ENCODE measurements at regions not wholly inside any gene's neighbourhood (a gene's known extent, or its start where the extent isn't known, plus 50 kb on each side); places are given as distances from the start of the nearest gene placed in this dataset.

GRCh38 chr2:16869711-16870110 lies 204.1 kb upstream of the CYRIA start:
- DNase-seq, result no peak

DNA sequence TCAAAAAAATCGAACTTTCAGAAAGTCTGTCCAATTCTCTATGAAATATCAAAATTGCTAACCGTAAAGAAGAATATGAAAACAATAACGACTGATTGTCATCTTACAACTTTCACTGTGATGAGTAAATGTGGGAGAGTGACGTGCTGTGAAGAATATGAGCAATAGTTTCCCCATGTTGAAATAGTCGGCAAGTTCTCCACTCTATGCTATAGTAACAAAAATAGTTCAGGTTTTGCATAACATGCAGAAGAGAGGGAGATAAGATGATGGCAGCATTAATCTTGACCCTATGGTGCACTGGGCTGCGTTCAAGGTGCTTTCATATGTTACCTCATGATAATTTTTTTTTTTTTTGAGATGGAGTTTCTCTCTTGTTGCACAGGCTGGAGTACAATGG lies 196.8 kb upstream of the CYRIA start:
- no peak for DNase-seq

DNA sequence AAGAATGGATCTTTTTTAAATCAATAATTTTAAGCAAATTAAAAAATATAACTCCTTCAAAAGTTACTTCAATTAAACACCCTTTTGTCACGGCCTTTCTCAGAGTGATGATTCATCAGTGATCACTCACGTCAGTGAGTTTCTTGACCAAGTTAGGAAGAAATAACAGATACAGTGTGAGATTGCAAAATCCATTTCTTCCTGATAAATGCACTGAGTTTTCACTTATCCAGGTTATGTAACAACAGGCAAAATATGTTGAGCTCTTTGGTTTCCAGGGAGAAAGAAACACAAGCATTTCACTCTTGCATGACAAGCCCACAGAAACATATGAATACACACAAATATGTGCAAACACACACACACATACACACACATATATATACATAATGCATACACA lies 195.9 kb upstream of the CYRIA start:
- DNase-seq, result no peak

DNA sequence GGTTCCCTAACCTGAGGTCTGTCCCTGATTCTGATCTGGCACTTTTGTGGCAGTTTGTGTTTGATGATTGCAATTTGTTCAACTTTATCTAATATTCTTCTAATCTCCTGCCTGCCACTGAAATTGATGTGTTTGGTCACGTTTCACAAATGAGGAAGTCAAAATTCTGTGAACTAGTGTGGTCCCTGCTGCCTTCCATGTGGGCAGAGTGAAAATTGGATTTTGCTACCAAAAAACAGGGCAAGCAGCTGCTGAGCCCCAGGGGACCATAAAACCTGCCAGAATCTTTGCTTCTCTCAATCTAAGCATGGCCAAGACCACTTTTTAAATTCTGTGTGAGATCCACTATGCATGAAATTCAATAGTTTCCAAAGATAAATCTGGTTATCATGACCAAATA lies 195.5 kb upstream of the CYRIA start:
- no peak for DNase-seq

DNA sequence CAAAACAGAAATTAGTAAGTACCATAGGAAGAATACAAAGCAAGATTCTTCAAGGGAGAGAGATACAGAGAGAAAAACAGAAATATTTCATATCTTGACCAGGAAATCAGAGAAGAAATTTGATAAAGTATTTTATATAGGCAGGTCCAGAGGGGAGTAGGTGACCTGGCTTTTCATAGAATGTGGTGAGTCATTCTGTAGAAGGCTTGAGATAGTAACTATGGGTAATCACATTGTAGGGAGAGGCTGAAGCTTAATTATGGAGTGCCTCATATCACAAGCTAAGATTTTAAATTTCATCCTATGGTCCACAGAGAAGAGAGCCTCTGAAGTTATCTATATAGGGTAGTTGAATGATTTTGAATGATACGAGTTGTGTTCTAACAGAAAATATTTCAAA lies 195.0 kb upstream of the CYRIA start:
- no peak for DNase-seq

GRCh38 chr2:16855183-16855582 lies 189.5 kb upstream of the CYRIA start:
- no peak for DNase-seq

DNA sequence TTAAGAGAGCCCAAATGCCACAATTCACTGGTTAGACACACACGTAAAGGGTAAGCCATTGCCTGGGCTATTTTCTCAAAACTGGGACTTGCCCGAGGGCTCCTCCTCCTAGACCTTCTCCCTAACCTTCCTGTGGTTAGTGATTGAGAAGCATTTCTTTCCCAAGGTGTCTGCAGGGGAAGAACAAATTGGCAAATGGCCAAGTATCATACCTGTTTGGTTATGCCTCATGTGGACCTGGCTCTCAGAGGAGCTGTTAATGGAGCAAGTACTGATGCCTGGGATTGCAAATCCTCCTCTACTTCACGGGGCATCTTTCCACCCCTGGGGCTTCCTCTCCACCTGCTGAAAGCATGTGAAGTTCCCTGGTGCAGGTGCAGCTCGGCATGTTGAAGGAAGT lies 187.5 kb upstream of the CYRIA start:
- DNase-seq, result no peak

GRCh38 chr2:16852651-16853050 lies 187.0 kb upstream of the CYRIA start:
- no peak for DNase-seq

- DNase-seq, result no peak
Observed at GRCh38 chr2:16851126-16851525, 185.5 kb upstream of the CYRIA start.

- DNase-seq, result no peak
Observed at GRCh38 chr2:16840496-16841172, 175.0 kb upstream of the CYRIA start.

DNA sequence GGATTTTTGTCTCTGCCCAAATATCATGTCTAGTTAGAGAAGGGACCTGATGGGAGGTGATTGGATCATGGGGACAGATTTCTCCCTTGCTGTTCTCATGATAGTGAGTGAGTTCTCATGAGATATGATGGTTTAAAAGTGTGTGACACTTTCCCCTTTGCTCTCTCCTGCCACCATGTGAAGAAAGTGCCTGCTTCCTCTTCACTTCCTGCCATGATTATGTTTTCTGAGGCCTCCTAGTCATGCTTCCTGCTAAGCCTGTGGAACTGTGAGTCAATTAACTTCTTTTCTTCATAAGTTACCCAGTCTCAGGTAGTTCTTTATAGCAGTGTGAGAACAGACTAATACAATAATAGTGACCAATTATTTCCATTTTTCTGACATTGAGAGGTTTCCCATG lies 167.3 kb upstream of the CYRIA start:
- no peak for DNase-seq

DNA sequence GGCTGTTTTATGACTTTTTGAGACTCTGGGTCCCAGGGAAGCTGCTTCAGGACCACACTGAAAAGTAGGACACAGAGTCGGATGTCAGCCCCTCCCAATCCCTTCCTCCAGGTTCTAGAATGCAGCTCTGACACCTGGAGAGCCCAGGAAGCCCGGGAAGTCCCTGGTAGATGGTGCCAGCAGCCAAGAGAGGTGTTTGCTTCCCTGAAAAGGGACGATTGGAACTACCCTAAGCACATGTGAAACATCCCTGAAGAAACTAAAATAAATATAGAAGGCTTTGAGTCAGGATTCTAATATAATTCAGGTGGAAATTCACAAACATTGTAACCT lies 163.2 kb upstream of the CYRIA start:
- no peak for DNase-seq

- no peak for DNase-seq
Observed at GRCh38 chr2:16828044-16828827, 162.6 kb upstream of the CYRIA start.

GRCh38 chr2:16824472-16824871 lies 158.8 kb upstream of the CYRIA start:
- no peak for DNase-seq

GRCh38 chr2:16821692-16822091 lies 156.1 kb upstream of the CYRIA start:
- no peak for DNase-seq

GRCh38 chr2:16818203-16818556 lies 152.5 kb upstream of the CYRIA start:
- no peak for DNase-seq

DNA sequence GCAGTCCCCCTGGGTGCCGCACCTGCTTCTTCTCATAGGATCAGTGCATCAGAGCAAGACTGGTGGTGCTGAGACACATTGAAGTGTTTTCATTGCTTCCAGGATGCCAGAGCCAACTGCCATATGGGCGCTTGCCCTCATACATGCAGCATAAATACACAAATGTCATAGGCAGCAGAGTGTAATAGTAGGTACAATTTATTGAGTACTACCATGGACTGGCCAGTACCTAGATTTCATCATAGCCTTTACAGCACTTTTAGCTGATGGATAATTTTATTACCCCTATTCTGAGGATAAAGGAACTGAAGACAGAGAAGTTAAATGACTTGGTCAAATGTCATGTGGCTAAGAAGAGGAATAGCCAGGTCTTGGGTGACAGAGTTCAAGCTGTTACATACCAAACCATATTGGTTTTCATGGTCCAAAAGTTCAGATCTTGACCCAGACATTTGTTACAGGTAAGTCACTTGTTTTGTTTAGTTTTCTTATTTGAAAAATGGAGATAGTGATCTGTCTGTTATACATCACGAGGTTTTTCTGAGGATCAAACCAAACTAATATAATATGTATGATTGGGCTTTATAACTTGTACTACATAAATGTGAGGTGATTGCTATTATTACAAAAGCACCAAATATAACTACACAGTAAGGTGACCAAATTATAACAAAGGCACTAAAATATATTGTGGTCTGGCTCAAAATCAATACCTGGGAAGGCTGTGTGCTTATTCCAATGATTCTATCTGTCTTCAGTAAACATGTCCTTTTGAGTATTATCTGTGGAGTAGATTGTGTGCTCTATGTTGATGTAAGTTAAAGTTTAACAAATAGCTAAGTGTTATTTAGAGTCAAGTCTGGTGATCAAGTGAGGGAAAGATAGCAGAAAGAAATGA lies 151.9 kb upstream of the CYRIA start:
- no peak for DNase-seq

- no peak for DNase-seq
Observed at GRCh38 chr2:16816522-16816921, 150.9 kb upstream of the CYRIA start.

- no peak for DNase-seq
Observed at GRCh38 chr2:16816016-16816415, 150.4 kb upstream of the CYRIA start.

- no peak for DNase-seq
Observed at GRCh38 chr2:16813593-16813992, 148.0 kb upstream of the CYRIA start.

- no peak for DNase-seq
Observed at GRCh38 chr2:16798472-16798871, 132.8 kb upstream of the CYRIA start.

- DNase-seq, result no peak
Observed at GRCh38 chr2:16791496-16791895, 125.9 kb upstream of the CYRIA start.

GRCh38 chr2:16785149-16785548 lies 119.5 kb upstream of the CYRIA start:
- DNase-seq, result no peak

DNA sequence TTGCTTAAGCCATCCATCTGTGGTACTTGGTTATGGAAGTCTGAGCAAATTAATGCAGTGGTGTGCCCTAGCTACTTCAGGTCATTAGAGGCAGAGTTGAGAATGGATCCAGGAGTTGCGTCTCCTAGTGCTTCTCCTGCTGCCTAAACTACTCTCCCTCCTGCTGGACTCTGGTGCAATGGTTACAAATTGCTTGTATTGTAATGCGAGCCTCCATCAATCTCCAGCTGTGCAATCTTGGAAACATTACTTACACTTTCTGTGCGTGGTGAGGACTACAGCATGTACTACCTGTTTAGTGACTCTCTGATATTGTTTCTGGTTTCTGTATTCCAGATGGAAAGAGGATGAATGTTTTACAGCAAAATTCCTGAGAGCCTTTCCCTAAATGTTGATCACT lies 119.0 kb upstream of the CYRIA start:
- DNase-seq, result no peak
